ENCODE measurements at regions not wholly inside any gene's neighbourhood (a gene's known extent, or its start where the extent isn't known, plus 50 kb on each side); places are given as distances from the start of the nearest gene placed in this dataset.

GRCh38 chr2:239814116-239814860 lies 210.9 kb downstream of the NDUFA10 start:
- no peaks in the 10 kb centered on the region for H3K9me3 ChIP-seq
- no peaks in the 10 kb centered on the region for H3K4me1 ChIP-seq (replicated peaks)
- no peak overlapping the region for H3K4me3 ChIP-seq
- H3K27me3 ChIP-seq (replicated peaks; ENCODE audit: insufficient read depth) = no peaks in the 10 kb centered on the region
- 55% methylated on average over 15 of the region's 15 CpGs for WGBS
- peak overlapping the region in 1 of 2 donors; percentile 42 for H3K27ac ChIP-seq
- no peaks in the 10 kb centered on the region for H3K36me3 ChIP-seq
- TF ChIP-seq CTCF (IDR thresholded peaks at IDR 0.05) = no peak
- TF ChIP-seq POLR2A (IDR thresholded peaks at IDR 0.05) = no peak
- no peak for TF ChIP-seq POLR2AphosphoS5 (IDR thresholded peaks at IDR 0.05)
- DNase-seq (ENCODE audit: low spot score) = no peak
- intact Hi-C loops (cut with DNase I) = no loop called here

GRCh38 chr2:239813261-239814115 lies 211.7 kb downstream of the NDUFA10 start:
- no peak for TF ChIP-seq CTCF (IDR thresholded peaks at IDR 0.05)
- no peak for TF ChIP-seq POLR2AphosphoS5 (IDR thresholded peaks at IDR 0.05)
- TF ChIP-seq POLR2A (IDR thresholded peaks at IDR 0.05) = no peak
- no peak for DNase-seq (ENCODE audit: low spot score)
- intact Hi-C loops (cut with DNase I) = no loop called here
- 74% methylated on average over 27 of the region's 27 CpGs for WGBS
- H3K27ac ChIP-seq = no peak overlapping the region
- no peaks in the 10 kb centered on the region for H3K9me3 ChIP-seq
- no peaks in the 10 kb centered on the region for H3K36me3 ChIP-seq
- no peak overlapping the region for H3K4me3 ChIP-seq
- H3K4me1 ChIP-seq (replicated peaks) = no peaks in the 10 kb centered on the region
- H3K27me3 ChIP-seq (replicated peaks; ENCODE audit: insufficient read depth) = no peaks in the 10 kb centered on the region

GRCh38 chr2:239811806-239812560 lies 213.2 kb downstream of the NDUFA10 start:
- Histone ChIP-seq H3K4me1 (replicated peaks) (no peaks in the 10 kb centered on the region), H3K27ac (no peak overlapping the region), H3K4me3 (no peak overlapping the region), H3K9me3 (no peaks in the 10 kb centered on the region), H3K27me3 (replicated peaks; ENCODE audit: insufficient read depth) (no peaks in the 10 kb centered on the region), H3K36me3 (no peaks in the 10 kb centered on the region)
- TF ChIP-seq POLR2A (IDR thresholded peaks at IDR 0.05) (no peak), CTCF (IDR thresholded peaks at IDR 0.05) (no peak), POLR2AphosphoS5 (IDR thresholded peaks at IDR 0.05) (no peak)
- intact Hi-C loops (cut with DNase I) = no loop called here
- 95% methylated on average over 20 of the region's 20 CpGs for WGBS
- DNase-seq (ENCODE audit: low spot score) = no peak

GRCh38 chr2:239811111-239811781 lies 213.9 kb downstream of the NDUFA10 start:
- no peak for DNase-seq (ENCODE audit: low spot score)
- H3K4me3 ChIP-seq = no peak overlapping the region
- H3K27me3 ChIP-seq (replicated peaks; ENCODE audit: insufficient read depth) = no peaks in the 10 kb centered on the region
- H3K27ac ChIP-seq = no peak overlapping the region
- H3K9me3 ChIP-seq = no peaks in the 10 kb centered on the region
- intact Hi-C loops (cut with DNase I) = no loop called here
- H3K36me3 ChIP-seq = no peaks in the 10 kb centered on the region
- no peaks in the 10 kb centered on the region for H3K4me1 ChIP-seq (replicated peaks)
- TF ChIP-seq CTCF (IDR thresholded peaks at IDR 0.05) (no peak), POLR2A (IDR thresholded peaks at IDR 0.05) (no peak)
- 50% methylated on average over 14 of the region's 14 CpGs for WGBS
